Loucy (cell line): ENCODE measurements at regions not wholly inside any gene's neighbourhood (a gene's known extent, or its start where the extent isn't known, plus 50 kb on each side); places are given as distances from the start of the nearest gene placed in this dataset.

Experiments
- H2AFZ ChIP-seq: fragments of 200-600 bp; sonication (generic); 2 replicates; pipeline ENCODE4 v1.6.0; 2016; ENCODE audit warnings: antibody characterized with exemption, mild to moderate bottlenecking, low read length, moderate library complexity
- H3F3A ChIP-seq: fragments of 200-600 bp; 2 replicates; pipeline ENCODE4 v1.6.0; 2016; ENCODE audit warnings: antibody characterized with exemption, low read depth, mild to moderate bottlenecking
- H3K27me3 ChIP-seq: fragments of 200-600 bp; sonication (generic); 2 replicates; pipeline ENCODE4 v1.6.1; 2014; ENCODE audit warnings: low read length, mild to moderate bottlenecking; ENCODE audit not compliant: insufficient read depth, poor library complexity, severe bottlenecking
- H3K36me3 ChIP-seq: fragments of 200-600 bp; sonication (generic); 2 replicates; pipeline ENCODE4 v1.6.1; 2016; ENCODE audit warnings: low read length; ENCODE audit not compliant: insufficient read depth
- H3K4me1 ChIP-seq: fragments of 200-600 bp; sonication (generic); 2 replicates; pipeline ENCODE4 v1.5.1; 2014; ENCODE audit warnings: low read length, mild to moderate bottlenecking; ENCODE audit not compliant: insufficient read depth, poor library complexity, severe bottlenecking
- H3K4me2 ChIP-seq: fragments of 200-600 bp; sonication (generic); 2 replicates; pipeline ENCODE4 v1.6.0; 2014; ENCODE audit warnings: antibody characterized with exemption, low read length, low read depth, mild to moderate bottlenecking; ENCODE audit not compliant: poor library complexity, severe bottlenecking
- H3K4me3 ChIP-seq: fragments of 200-600 bp; sonication (generic); 2 replicates; pipeline ENCODE4 v1.5.1; 2014; ENCODE audit warnings: low read length, mild to moderate bottlenecking, mixed read lengths; ENCODE audit not compliant: poor library complexity, severe bottlenecking
- H3K79me2 ChIP-seq: fragments of 200-600 bp; sonication (generic); 2 replicates; pipeline ENCODE4 v1.6.1; 2014; ENCODE audit warnings: low read length; ENCODE audit not compliant: insufficient read depth
- H3K9ac ChIP-seq: fragments of 200-600 bp; sonication (generic); 2 replicates; pipeline ENCODE4 v1.6.0; 2014; ENCODE audit warnings: mild to moderate bottlenecking, low read depth, low read length, moderate library complexity; ENCODE audit not compliant: poor library complexity, severe bottlenecking
- H3K9me2 ChIP-seq: fragments of 200-600 bp; sonication (generic); replicated peaks from 2 replicates; pipeline ENCODE4 v1.6.1; 2016; ENCODE audit warnings: low read depth, low read length, mixed read lengths
- H3K9me3 ChIP-seq: fragments of 200-600 bp; sonication (generic); 2 replicates; pipeline ENCODE4 v1.6.1; 2014; ENCODE audit warnings: mild to moderate bottlenecking, antibody characterized with exemption, low read length, low read depth; ENCODE audit not compliant: insufficient read depth
- H4K20me1 ChIP-seq: fragments of 200-600 bp; sonication (generic); 2 replicates; pipeline ENCODE4 v1.6.0; 2014; ENCODE audit warnings: antibody characterized with exemption, low read length, mild to moderate bottlenecking; ENCODE audit not compliant: insufficient read depth, poor library complexity, severe bottlenecking
- CTCF ChIP-seq: fragments of 200-600 bp; sonication (generic); conservative IDR thresholded peaks from 2 replicates; pipeline ENCODE4 v1.5.1; 2014; ENCODE audit warnings: mild to moderate bottlenecking, antibody characterized with exemption, low read length
- EZH2phosphoT487 ChIP-seq: fragments of 200-600 bp; IDR thresholded peaks from 2 replicates; pipeline ENCODE4 v1.6.1; 2018; ENCODE audit warnings: antibody characterized with exemption, mild to moderate bottlenecking, moderate library complexity, borderline replicate concordance

- TF ChIP-seq EZH2phosphoT487 (no peak), CTCF (no peak)
- Histone ChIP-seq H4K20me1 (no peaks in the 10 kb centered on the region), H3K4me3 (no peak overlapping the region), H3K9ac (no peak overlapping the region), H3K27me3 (no peaks in the 10 kb centered on the region), H3K9me2 (no peaks in the 10 kb centered on the region), H3K4me1 (peaks cover 8% of the 10 kb centered on the region), H3K4me2 (no peak overlapping the region), H3K36me3 (no peaks in the 10 kb centered on the region), H2AFZ (no peak overlapping the region), H3F3A (no peaks in the 10 kb centered on the region), H3K9me3 (no peaks in the 10 kb centered on the region), H3K79me2 (no peaks in the 10 kb centered on the region)
Measured at GRCh38 chr13:21246761-21247452, 70.4 kb downstream of the MRPL57 start.

- TF ChIP-seq EZH2phosphoT487: no peak
- no peak for TF ChIP-seq CTCF
- Histone ChIP-seq H3K79me2 (no peaks in the 10 kb centered on the region), H2AFZ (peak overlapping the region; percentile 70; the same call in 1 of the 2 replicates), H3K9me3 (no peaks in the 10 kb centered on the region), H3K9me2 (no peaks in the 10 kb centered on the region), H3F3A (no peaks in the 10 kb centered on the region), H3K27me3 (no peaks in the 10 kb centered on the region), H3K4me2 (no peak overlapping the region), H3K36me3 (no peaks in the 10 kb centered on the region), H3K4me3 (no peak overlapping the region), H3K4me1 (no peaks in the 10 kb centered on the region), H4K20me1 (no peaks in the 10 kb centered on the region), H3K9ac (no peak overlapping the region)
Measured at GRCh38 chr13:21256351-21256761, 79.9 kb downstream of the MRPL57 start.

- Histone ChIP-seq H3K9ac (no peak overlapping the region), H3K4me3 (no peak overlapping the region), H3K36me3 (no peaks in the 10 kb centered on the region), H2AFZ (peak overlapping the region; percentile 70; the same call in 1 of the 2 replicates), H3K4me2 (no peak overlapping the region), H3K9me2 (no peaks in the 10 kb centered on the region), H3F3A (no peaks in the 10 kb centered on the region), H3K27me3 (no peaks in the 10 kb centered on the region), H3K79me2 (no peaks in the 10 kb centered on the region), H3K9me3 (no peaks in the 10 kb centered on the region), H4K20me1 (no peaks in the 10 kb centered on the region), H3K4me1 (no peaks in the 10 kb centered on the region)
- TF ChIP-seq CTCF (no peak), EZH2phosphoT487 (no peak)
Measured at GRCh38 chr13:21256891-21257290, 80.4 kb downstream of the MRPL57 start.
